Prostate gland (tissue), 2 donors: ENCODE measurements at regions not wholly inside any gene's neighbourhood (a gene's known extent, or its start where the extent isn't known, plus 50 kb on each side); places are given as distances from the start of the nearest gene placed in this dataset.

Source experiments
- DNase-seq: peaks from one replicate; pipeline ENCODE4 v3.0.0-alpha.2; 2019; ENCODE audit warnings: low spot score
- H3K27ac ChIP-seq, 2 donors: fragments of 200-600 bp; sonication (generic); 2 replicates each; pipeline ENCODE4 v1.5.1; 2017 to 2019
- H3K27me3 ChIP-seq: fragments of 200-600 bp; sonication (generic); replicated peaks from 2 replicates; pipeline ENCODE4 v1.5.1; 2019; ENCODE audit not compliant: insufficient read depth
- H3K36me3 ChIP-seq, 2 donors: fragments of 200-600 bp; sonication (generic); 1 replicate in 1 of 2; 2 replicates in 1 of 2; pipeline versions ENCODE4 v1.5.1 to v1.8.1; 2017 to 2019
- H3K4me1 ChIP-seq: fragments of 200-600 bp; sonication (generic); replicated peaks from 2 replicates; pipeline ENCODE4 v1.5.1; 2019
- H3K4me3 ChIP-seq, 2 donors: fragments of 200-600 bp; sonication (generic); 2 replicates each; pipeline ENCODE4 v1.5.1; 2017 to 2019
- H3K9me3 ChIP-seq: fragments of 200-600 bp; sonication (generic); 2 replicates; pipeline ENCODE4 v1.5.1; 2017
- CTCF ChIP-seq, 4 experiments: fragments of 200-600 bp in 2 of 4; fragments of 450-650 bp in 2 of 4; sonication (generic) in 2 of 4; IDR thresholded peaks; 1 replicate in 3 of 4; 2 replicates in 1 of 4; pipeline ENCODE4 v1.5.1; 2016 to 2019; ENCODE audit warnings: antibody characterized with exemption in 4 of 4, mild to moderate bottlenecking in 2 of 4, moderate library complexity in 2 of 4
- POLR2A ChIP-seq: fragments of 450-650 bp; IDR thresholded peaks from one replicate; pipeline ENCODE4 v1.6.1; 2016; ENCODE audit warnings: antibody characterized with exemption, mild to moderate bottlenecking
- POLR2AphosphoS5 ChIP-seq: sonication (generic); formaldehyde crosslinking; IDR thresholded peaks from one replicate; pipeline ENCODE4 v1.6.1; 2017; ENCODE audit warnings: antibody characterized with exemption
- WGBS: methylation state at CpG from one replicate; pipeline ENCODE4 v1.1.5; 2018; 5-methylcytosine and 5-hydroxymethylcytosine counted together
- intact Hi-C: fragments of 100-400 bp; cut with DNase I; formaldehyde crosslinking; loops from one replicate; pipeline ENCODE4 v1.14.2; 2022

GRCh38 chr14:21735639-21736307 is 62.2 kb upstream of the OR4E1 start:
- TF ChIP-seq POLR2A (no peak), CTCF (IDR thresholded peaks at IDR 0.05) (no peak), POLR2AphosphoS5 (no peak)
- H3K4me3 ChIP-seq, result no peak overlapping the region
- no peaks in the 10 kb centered on the region for H3K36me3 ChIP-seq
- 78% methylated on average over 4 of the region's 4 CpGs for WGBS
- H3K4me1 ChIP-seq, result no peaks in the 10 kb centered on the region
- no peak for DNase-seq
- intact Hi-C loops, result no loop called here
- H3K27ac ChIP-seq, result no peak overlapping the region
- no peaks in the 10 kb centered on the region for H3K9me3 ChIP-seq
- H3K27me3 ChIP-seq, result no peaks in the 10 kb centered on the region

- DNase-seq, result no peak
- no peaks in the 10 kb centered on the region for H3K4me1 ChIP-seq
- intact Hi-C loops, result no loop called here
- no peaks in the 10 kb centered on the region for H3K36me3 ChIP-seq
- no peaks in the 10 kb centered on the region for H3K27me3 ChIP-seq
- no peaks in the 10 kb centered on the region for H3K9me3 ChIP-seq
- 82% methylated on average over 3 of the region's 3 CpGs for WGBS
- no peak overlapping the region for H3K27ac ChIP-seq
- H3K4me3 ChIP-seq, result no peak overlapping the region
- TF ChIP-seq POLR2A (no peak), POLR2AphosphoS5 (no peak), CTCF (IDR thresholded peaks at IDR 0.05) (no peak)
Observed at GRCh38 chr14:21735200-21735599, 61.6 kb upstream of the OR4E1 start.

GRCh38 chr14:21734457-21735074 is 60.9 kb upstream of the OR4E1 start:
- H3K27ac ChIP-seq, result no peak overlapping the region
- TF ChIP-seq POLR2AphosphoS5 (peak; percentile 42), CTCF (IDR thresholded peaks at IDR 0.05) (peak in 3 of 4 experiments; percentile 32 to 72 (median 42)), POLR2A (no peak)
- H3K4me3 ChIP-seq, result no peak overlapping the region
- H3K4me1 ChIP-seq, result no peaks in the 10 kb centered on the region
- no peaks in the 10 kb centered on the region for H3K36me3 ChIP-seq
- 14% methylated on average over 7 of the region's 7 CpGs for WGBS
- intact Hi-C loops, result no loop called here
- H3K27me3 ChIP-seq, result no peaks in the 10 kb centered on the region
- H3K9me3 ChIP-seq, result no peaks in the 10 kb centered on the region
- DNase-seq, result peak; percentile 42

- Histone ChIP-seq H3K4me1 (no peaks in the 10 kb centered on the region), H3K9me3 (no peaks in the 10 kb centered on the region), H3K27ac (no peak overlapping the region), H3K27me3 (no peaks in the 10 kb centered on the region), H3K36me3 (no peaks in the 10 kb centered on the region), H3K4me3 (no peak overlapping the region)
- DNase-seq, result no peak
- intact Hi-C loops, result no loop called here
- 61% methylated on average over 5 of the region's 5 CpGs for whole genome bisulfite sequencing
- TF ChIP-seq POLR2AphosphoS5 (no peak), POLR2A (no peak), CTCF (IDR thresholded peaks at IDR 0.05) (no peak)
Observed at GRCh38 chr14:21729703-21730233, 56.1 kb upstream of the OR4E1 start.

- Histone ChIP-seq H3K9me3 (no peaks in the 10 kb centered on the region), H3K36me3 (no peaks in the 10 kb centered on the region), H3K4me1 (no peaks in the 10 kb centered on the region), H3K4me3 (no peak overlapping the region), H3K27ac (no peak overlapping the region), H3K27me3 (no peaks in the 10 kb centered on the region)
- TF ChIP-seq POLR2A (no peak), POLR2AphosphoS5 (no peak), CTCF (IDR thresholded peaks at IDR 0.05) (no peak)
- no peak for DNase-seq
- WGBS, result 68% methylated on average over 2 of the region's 2 CpGs
- intact Hi-C loops, result no loop called here
Observed at GRCh38 chr14:21725250-21725649, 51.6 kb upstream of the OR4E1 start.
